Brain microvascular endothelial cell (primary cell): ENCODE measurements at regions not wholly inside any gene's neighbourhood (a gene's known extent, or its start where the extent isn't known, plus 50 kb on each side); places are given as distances from the start of the nearest gene placed in this dataset.

ENCODE experiments used
- DNase-seq: peaks from one replicate; pipeline ENCODE4 v3.0.0-alpha.2; 2020
- H3K27ac ChIP-seq: fragments of 250-450 bp; sonication (Bioruptor Pico); 2 replicates; pipeline ENCODE4 v1.5.1; 2020; ENCODE audit warnings: mild to moderate bottlenecking, moderate library complexity
- H3K27me3 ChIP-seq: fragments of 250-450 bp; sonication (Bioruptor Pico); replicated peaks from 2 replicates; pipeline ENCODE4 v1.5.1; 2020; ENCODE audit warnings: mild to moderate bottlenecking
- H3K36me3 ChIP-seq: fragments of 250-450 bp; sonication (Bioruptor Pico); replicated peaks from 2 replicates; pipeline ENCODE4 v1.5.1; 2020; ENCODE audit warnings: mild to moderate bottlenecking
- H3K4me3 ChIP-seq: 2 replicates; pipeline ENCODE4 v1.5.1; 2011; ENCODE audit warnings: low read depth, mild to moderate bottlenecking, control low read depth, low read length, moderate library complexity
- CTCF ChIP-seq: IDR thresholded peaks from 2 replicates; pipeline ENCODE4 v1.5.1; 2011; ENCODE audit warnings: low read depth, mild to moderate bottlenecking, moderate library complexity, low read length, control low read depth, inconsistent platforms; ENCODE audit errors: missing control alignments
- in situ Hi-C: cut with HindIII; loops from 2 replicates; pipeline ENCODE4 v1.10.0; 2017; ENCODE audit warnings: low sequenced_read_pairs, low pct_ligation_motif_present

- no peak overlapping the region for H3K4me3 ChIP-seq
- H3K27me3 ChIP-seq = no peaks in the 10 kb centered on the region
- H3K36me3 ChIP-seq = no peaks in the 10 kb centered on the region
- no peak for TF ChIP-seq CTCF
- in situ Hi-C loops = no loop called here
- H3K27ac ChIP-seq = no peak overlapping the region
- no peak for DNase-seq
Measured at GRCh38 chr2:9149726-9150567, 56.7 kb upstream of the ASAP2 start.

GRCh38 chr2:9149388-9149660 lies 57.3 kb upstream of the ASAP2 start:
- in situ Hi-C loops = no loop called here
- Histone ChIP-seq H3K4me3 (no peak overlapping the region), H3K36me3 (no peaks in the 10 kb centered on the region), H3K27me3 (no peaks in the 10 kb centered on the region), H3K27ac (no peak overlapping the region)
- no peak for DNase-seq
- no peak for TF ChIP-seq CTCF

- in situ Hi-C loops = no loop called here
Measured at GRCh38 chr2:9146646-9147045, 60.0 kb upstream of the ASAP2 start.

GRCh38 chr2:9145752-9146430 lies 60.7 kb upstream of the ASAP2 start:
- DNase-seq = no peak
- Histone ChIP-seq H3K27ac (no peak overlapping the region), H3K27me3 (no peaks in the 10 kb centered on the region), H3K36me3 (no peaks in the 10 kb centered on the region), H3K4me3 (no peak overlapping the region)
- in situ Hi-C loops = no loop called here
- TF ChIP-seq CTCF = no peak

More at GRCh38 chr2:9146646-9147045, 60.0 kb upstream of the ASAP2 start:
- no peak for TF ChIP-seq CTCF
- DNase-seq = no peak
- Histone ChIP-seq H3K27me3 (no peaks in the 10 kb centered on the region), H3K36me3 (no peaks in the 10 kb centered on the region), H3K4me3 (no peak overlapping the region), H3K27ac (no peak overlapping the region)

- no peak overlapping the region for H3K4me3 ChIP-seq
- H3K27me3 ChIP-seq = no peaks in the 10 kb centered on the region
- H3K36me3 ChIP-seq = no peaks in the 10 kb centered on the region
- no peak overlapping the region for H3K27ac ChIP-seq
- no peak for DNase-seq
- TF ChIP-seq CTCF = no peak
- in situ Hi-C loops = no loop called here
Measured at GRCh38 chr2:9145109-9145751, 61.4 kb upstream of the ASAP2 start.
